ENCODE measurements at regions not wholly inside any gene's neighbourhood (a gene's known extent, or its start where the extent isn't known, plus 50 kb on each side); places are given as distances from the start of the nearest gene placed in this dataset.

GRCh38 chr15:62845241-62846126, 197.1 kb upstream of the TPM1 start:
- H3K27ac Mint-ChIP-seq (ENCODE audit: low read depth, unreplicated experiment): no peak overlapping the region
- intact Hi-C loops (cut with micrococcal nuclease): no loop called here

GRCh38 chr15:62846131-62846804, 196.3 kb upstream of the TPM1 start:
- no TSS peak for BruUV-seq (replicated peaks)
- Mint-ChIP-seq H3K36me3 (ENCODE audit: insufficient read depth, unreplicated experiment) (no peaks in the 10 kb centered on the region), H3K27ac (ENCODE audit: low read depth, unreplicated experiment) (no peak overlapping the region), H3K9me3 (ENCODE audit: unreplicated experiment) (no peaks in the 10 kb centered on the region), H3K4me1 (ENCODE audit: insufficient read depth, unreplicated experiment) (peaks cover 6% of the 10 kb centered on the region), H3K4me3 (ENCODE audit: unreplicated experiment) (no peak overlapping the region), H3K27me3 (ENCODE audit: insufficient read depth, unreplicated experiment) (no peaks in the 10 kb centered on the region)
- TF ChIP-seq, protein P1, sequence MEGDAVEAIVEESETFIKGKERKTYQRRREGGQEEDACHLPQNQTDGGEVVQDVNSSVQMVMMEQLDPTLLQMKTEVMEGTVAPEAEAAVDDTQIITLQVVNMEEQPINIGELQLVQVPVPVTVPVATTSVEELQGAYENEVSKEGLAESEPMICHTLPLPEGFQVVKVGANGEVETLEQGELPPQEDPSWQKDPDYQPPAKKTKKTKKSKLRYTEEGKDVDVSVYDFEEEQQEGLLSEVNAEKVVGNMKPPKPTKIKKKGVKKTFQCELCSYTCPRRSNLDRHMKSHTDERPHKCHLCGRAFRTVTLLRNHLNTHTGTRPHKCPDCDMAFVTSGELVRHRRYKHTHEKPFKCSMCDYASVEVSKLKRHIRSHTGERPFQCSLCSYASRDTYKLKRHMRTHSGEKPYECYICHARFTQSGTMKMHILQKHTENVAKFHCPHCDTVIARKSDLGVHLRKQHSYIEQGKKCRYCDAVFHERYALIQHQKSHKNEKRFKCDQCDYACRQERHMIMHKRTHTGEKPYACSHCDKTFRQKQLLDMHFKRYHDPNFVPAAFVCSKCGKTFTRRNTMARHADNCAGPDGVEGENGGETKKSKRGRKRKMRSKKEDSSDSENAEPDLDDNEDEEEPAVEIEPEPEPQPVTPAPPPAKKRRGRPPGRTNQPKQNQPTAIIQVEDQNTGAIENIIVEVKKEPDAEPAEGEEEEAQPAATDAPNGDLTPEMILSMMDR (IDR thresholded peaks at IDR 0.05; ENCODE audit: unreplicated experiment): no peak
- ChIA-PET POLR2A (no interaction called here), CTCF (interaction anchor here (0.6 to 4.8 kb wide), 6 partner anchors 15 to 588 kb away, joined by 3 to 35 read pairs (median 3); no protein-coding TSS in a partner anchor)
- no peak for DNase-seq (ENCODE audit: unreplicated experiment)
- intact Hi-C loops (cut with micrococcal nuclease): no loop called here

More at GRCh38 chr15:62845241-62846126, 197.1 kb upstream of the TPM1 start:
- no TSS peak for BruUV-seq (replicated peaks)
- no peaks in the 10 kb centered on the region for H3K27me3 Mint-ChIP-seq (ENCODE audit: insufficient read depth, unreplicated experiment)
- DNase-seq (ENCODE audit: unreplicated experiment): no peak
- TF ChIP-seq, protein P1 (IDR thresholded peaks at IDR 0.05; ENCODE audit: unreplicated experiment): no peak
- no peaks in the 10 kb centered on the region for H3K9me3 Mint-ChIP-seq (ENCODE audit: unreplicated experiment)
- peaks cover 6% of the 10 kb centered on the region for H3K4me1 Mint-ChIP-seq (ENCODE audit: insufficient read depth, unreplicated experiment)
- POLR2A ChIA-PET: no interaction called here
- no peak overlapping the region for H3K4me3 Mint-ChIP-seq (ENCODE audit: unreplicated experiment)
- CTCF ChIA-PET: interaction anchor here (0.6 to 4.8 kb wide), 2 partner anchors 54 to 248 kb away, joined by 3 to 35 read pairs; no protein-coding TSS in a partner anchor
- no peaks in the 10 kb centered on the region for H3K36me3 Mint-ChIP-seq (ENCODE audit: insufficient read depth, unreplicated experiment)

GRCh38 chr15:62846805-62847495, 195.6 kb upstream of the TPM1 start:
- no TSS peak for BruUV-seq (replicated peaks)
- peaks cover 6% of the 10 kb centered on the region for H3K4me1 Mint-ChIP-seq (ENCODE audit: insufficient read depth, unreplicated experiment)
- H3K27ac Mint-ChIP-seq (ENCODE audit: low read depth, unreplicated experiment): no peak overlapping the region
- no peaks in the 10 kb centered on the region for H3K9me3 Mint-ChIP-seq (ENCODE audit: unreplicated experiment)
- no peak overlapping the region for H3K4me3 Mint-ChIP-seq (ENCODE audit: unreplicated experiment)
- H3K27me3 Mint-ChIP-seq (ENCODE audit: insufficient read depth, unreplicated experiment): no peaks in the 10 kb centered on the region
- TF ChIP-seq, protein P1 (IDR thresholded peaks at IDR 0.05; ENCODE audit: unreplicated experiment): no peak
- ChIA-PET CTCF (interaction anchor here (0.6 to 4.8 kb wide), 8 partner anchors 15 to 589 kb away, joined by 3 to 35 read pairs (median 3); no protein-coding TSS in a partner anchor), POLR2A (no interaction called here)
- intact Hi-C loops (cut with micrococcal nuclease): no loop called here
- no peak for DNase-seq (ENCODE audit: unreplicated experiment)
- H3K36me3 Mint-ChIP-seq (ENCODE audit: insufficient read depth, unreplicated experiment): no peaks in the 10 kb centered on the region
